Ishikawa (cell line): ENCODE measurements at regions not wholly inside any gene's neighbourhood (a gene's known extent, or its start where the extent isn't known, plus 50 kb on each side); places are given as distances from the start of the nearest gene placed in this dataset.
A peak's percentile ranks its signal among the peaks of the same experiment; 100 is the strongest.

ENCODE experiments used
- CEBPB ChIP-seq: IDR thresholded peaks from 2 replicates; pipeline ENCODE4 v1.6.1; 2012
- CREB1 ChIP-seq: IDR thresholded peaks from 2 replicates; pipeline ENCODE4 v1.6.1; 2012; ENCODE audit warnings: low read depth
- EGR1 ChIP-seq: IDR thresholded peaks from 2 replicates; pipeline ENCODE4 v1.6.1; 2012
- EP300 ChIP-seq: IDR thresholded peaks from 2 replicates; pipeline ENCODE4 v1.6.1; 2012; ENCODE audit warnings: borderline replicate concordance
- FOXM1 ChIP-seq: IDR thresholded peaks from 2 replicates; pipeline ENCODE4 v1.6.1; 2012; ENCODE audit warnings: low read depth, borderline replicate concordance
- MAX ChIP-seq: IDR thresholded peaks from 2 replicates; pipeline ENCODE4 v1.6.1; 2012
- NFIC ChIP-seq: IDR thresholded peaks from 2 replicates; pipeline ENCODE4 v1.6.1; 2012
- RAD21 ChIP-seq: IDR thresholded peaks from 2 replicates; pipeline ENCODE4 v1.6.1; 2012; ENCODE audit warnings: low read depth
- REST ChIP-seq: IDR thresholded peaks from 2 replicates; pipeline ENCODE4 v1.6.1; 2012; ENCODE audit warnings: low read depth, mild to moderate bottlenecking
- TAF1 ChIP-seq: IDR thresholded peaks from 2 replicates; pipeline ENCODE4 v1.6.1; 2012; ENCODE audit warnings: low read depth, mild to moderate bottlenecking
- TCF12 ChIP-seq: IDR thresholded peaks from 2 replicates; pipeline ENCODE4 v1.6.1; 2012; ENCODE audit warnings: low read depth
- TEAD4 ChIP-seq: IDR thresholded peaks from 2 replicates; pipeline ENCODE4 v1.6.1; 2012
- USF1 ChIP-seq: IDR thresholded peaks from 2 replicates; pipeline ENCODE4 v1.6.1; 2012
- YY1 ChIP-seq: IDR thresholded peaks from 2 replicates; pipeline ENCODE4 v1.6.1; 2012; ENCODE audit warnings: low read depth
- ZBTB7A ChIP-seq: IDR thresholded peaks from 2 replicates; pipeline ENCODE4 v1.6.1; 2012; ENCODE audit warnings: low read depth

GRCh38 chr4:85081196-85081595, 114.7 kb upstream of the WDFY3 start:
- TF ChIP-seq TEAD4 (no peak), CEBPB (0 out of 2 replicates have a peak, but pooled peaks have one; percentile 15), REST (no peak)

GRCh38 chr4:85084371-85085094, 118.0 kb upstream of the WDFY3 start:
- TF ChIP-seq RAD21 (peak; percentile 86), TAF1 (no peak)

- TF ChIP-seq EGR1 (no peak), TAF1 (no peak), ZBTB7A (no peak)
Measured at GRCh38 chr4:85086721-85087120, 120.2 kb upstream of the WDFY3 start.

- no peak for TF ChIP-seq USF1
Measured at GRCh38 chr4:85092536-85092935, 126.0 kb upstream of the WDFY3 start.

GRCh38 chr4:85092943-85093342, 126.5 kb upstream of the WDFY3 start:
- TF ChIP-seq USF1 (no peak), ZBTB7A (no peak), YY1 (no peak), FOXM1 (no peak), RAD21 (no peak), CREB1 (no peak), TEAD4 (no peak), TAF1 (no peak), REST (no peak), TCF12 (no peak), NFIC (no peak), EP300 (no peak; the same call in 1 of the 2 replicates), EGR1 (no peak), MAX (no peak), CEBPB (no peak)

GRCh38 chr4:85094735-85095134, 128.2 kb upstream of the WDFY3 start:
- TF ChIP-seq TEAD4 (peak; percentile 50; the same call in 1 of the 2 replicates), TCF12 (no peak), EP300 (peak; percentile 51; the same call in 1 of the 2 replicates), NFIC (peak; percentile 17; the same call in 1 of the 2 replicates)

GRCh38 chr4:85102606-85103005, 136.1 kb upstream of the WDFY3 start:
- no peak for TF ChIP-seq FOXM1
- TF ChIP-seq YY1: no peak
- TF ChIP-seq MAX: no peak
- no peak for TF ChIP-seq USF1
- no peak for TF ChIP-seq ZBTB7A
- no peak for TF ChIP-seq EGR1
- TF ChIP-seq NFIC: no peak
- no peak for TF ChIP-seq CEBPB
- TF ChIP-seq TAF1: no peak
- TF ChIP-seq CREB1: no peak
- TF ChIP-seq TCF12: no peak
- no peak for TF ChIP-seq EP300
- TF ChIP-seq TEAD4: no peak
- TF ChIP-seq RAD21: no peak
